Endothelial cell of umbilical vein (primary cell): ENCODE measurements at regions not wholly inside any gene's neighbourhood (a gene's known extent, or its start where the extent isn't known, plus 50 kb on each side); places are given as distances from the start of the nearest gene placed in this dataset.

Experiments used
- BruUV-seq: library from RNA; stranded (reverse); fragments of 400-500 nt; replicated peaks from 2 replicates; lab custom pipeline; 2021; lab: Mats Ljungman, UMichigan
- CTCF ChIA-PET: fragments of 300-600, 350-600 bp; sonication (Branson Sonifier 250); formaldehyde crosslinking; loops from one replicate; lab custom pipeline; 2021; ENCODE audit warnings: antibody characterized with exemption, inconsistent platforms; lab: Charles Lee
- POLR2A ChIA-PET: fragments of 300-600, 350-600 bp; sonication (Branson Sonifier 250); formaldehyde crosslinking; loops from one replicate; lab custom pipeline; 2021; ENCODE audit warnings: antibody characterized with exemption, inconsistent platforms; lab: Charles Lee
- DNase-seq: peaks from one replicate; pipeline ENCODE4 v3.0.0-alpha.2; 2011; ENCODE audit warnings: low read depth, low spot score
- FAIRE-seq: peaks from 2 replicates; lab custom pipeline; 2011; peaks lifted over from hg19 to GRCh38; lab: Jason Lieb, UNC
- H2AFZ ChIP-seq: 2 replicates; pipeline ENCODE4 v1.6.0; 2012; ENCODE audit warnings: low read depth, low read length, control low read depth, inconsistent platforms
- H3K27ac ChIP-seq: 2 replicates; pipeline ENCODE4 v1.5.1; 2011; ENCODE audit warnings: low read depth, mild to moderate bottlenecking, control low read depth, low read length, moderate library complexity; ENCODE audit not compliant: insufficient read depth
- H3K27me3 ChIP-seq, 2 experiments: 2 replicates each; pipeline versions ENCODE4 v1.6.0 to v1.6.1; 2011; ENCODE audit warnings: low read length in 2 of 2, mixed read lengths in 1 of 2; ENCODE audit not compliant: control insufficient read depth in 2 of 2, insufficient read depth in 2 of 2
- H3K36me3 ChIP-seq, 2 experiments: 2 replicates in 1 of 2; 3 replicates in 1 of 2; pipeline ENCODE4 v1.5.1; 2011; ENCODE audit warnings: low read length in 2 of 2, mild to moderate bottlenecking in 1 of 2, moderate library complexity in 1 of 2; ENCODE audit not compliant: control insufficient read depth in 2 of 2, insufficient read depth in 2 of 2; ENCODE audit errors: extremely low read depth in 1 of 2
- H3K4me1 ChIP-seq: 3 replicates; pipeline ENCODE4 v1.5.1; 2011; ENCODE audit warnings: mild to moderate bottlenecking, low read length; ENCODE audit not compliant: control insufficient read depth, insufficient read depth; ENCODE audit errors: extremely low read depth
- H3K4me2 ChIP-seq: 2 replicates; pipeline ENCODE4 v1.6.1; 2011; ENCODE audit warnings: low read length, control low read depth, mixed read lengths; ENCODE audit not compliant: insufficient read depth
- H3K4me3 ChIP-seq, 3 experiments: fragments of 200-600 bp in 1 of 3; sonication (generic), shearing (Covaris generic) in 1 of 3; replicated peaks in 1 of 3; 2 replicates each; pipeline ENCODE4 v1.5.1; 2011 to 2016; ENCODE audit warnings: control low read depth in 3 of 3, low read length in 3 of 3, mild to moderate bottlenecking in 2 of 3, inconsistent platforms in 1 of 3, low read depth in 1 of 3, moderate library complexity in 1 of 3; ENCODE audit not compliant: insufficient read depth in 1 of 3
- H3K79me2 ChIP-seq: 2 replicates; pipeline ENCODE4 v1.6.0; 2012; ENCODE audit warnings: low read length, inconsistent platforms; ENCODE audit not compliant: control insufficient read depth, insufficient read depth
- H3K9ac ChIP-seq: replicated peaks from 2 replicates; pipeline ENCODE3; 2011; ENCODE audit warnings: low read length, control low read depth; ENCODE audit not compliant: insufficient read depth; ENCODE audit errors: extremely low read depth
- H3K9me1 ChIP-seq: replicated peaks from 3 replicates; pipeline ENCODE4 v1.6.0; 2011; ENCODE audit warnings: mild to moderate bottlenecking, low read length; ENCODE audit not compliant: control insufficient read depth, insufficient read depth; ENCODE audit errors: extremely low read depth
- H3K9me3 ChIP-seq: replicated peaks from 2 replicates; pipeline ENCODE4 v1.5.1; 2012; ENCODE audit warnings: low read length, inconsistent platforms; ENCODE audit not compliant: control insufficient read depth, insufficient read depth
- H4K20me1 ChIP-seq: replicated peaks from 2 replicates; pipeline ENCODE3; 2011; ENCODE audit warnings: mild to moderate bottlenecking, low read length; ENCODE audit not compliant: control insufficient read depth, insufficient read depth; ENCODE audit errors: extremely low read depth
- EZH2 ChIP-seq: IDR thresholded peaks from 2 replicates; pipeline ENCODE4 v1.6.1; 2012; ENCODE audit warnings: borderline replicate concordance, low read depth, mild to moderate bottlenecking, moderate library complexity, low read length, inconsistent platforms; ENCODE audit not compliant: severe bottlenecking
- POLR2A ChIP-seq: IDR thresholded peaks from 2 replicates; pipeline ENCODE4 v1.6.1; 2012; ENCODE audit warnings: low read depth, mild to moderate bottlenecking, control low read depth, low read length
- POLR2AphosphoS5 ChIP-seq: IDR thresholded peaks from 2 replicates; pipeline ENCODE4 v1.6.1; 2012; ENCODE audit warnings: low read depth, mild to moderate bottlenecking, control low read depth, low read length, moderate library complexity; ENCODE audit not compliant: insufficient read depth
- dilution Hi-C: fragments of 300-500 bp; cut with MboI; formaldehyde crosslinking; loops from one replicate; pipeline ENCODE4 v1.15.0; 2019; ENCODE audit warnings: low sequenced_read_pairs; ENCODE audit not compliant: extremely low pct_ligation_motif_present
- intact Hi-C: fragments of 100-400 bp; cut with micrococcal nuclease; formaldehyde crosslinking; loops from one replicate; pipeline ENCODE4 v1.10.0; 2022
- TF ChIP-seq, protein P1 (sequence below), 2 donors: IDR thresholded peaks; 1 replicate in 1 of 2; 2 replicates in 1 of 2; pipeline ENCODE4 v1.5.1; 2011; ENCODE audit warnings: low read length in 2 of 2, mild to moderate bottlenecking in 2 of 2, moderate library complexity in 2 of 2, control low read depth in 1 of 2, inconsistent platforms in 1 of 2, low read depth in 1 of 2; ENCODE audit not compliant: insufficient read depth in 1 of 2; ENCODE audit errors: extremely low read depth in 1 of 2

DNA sequence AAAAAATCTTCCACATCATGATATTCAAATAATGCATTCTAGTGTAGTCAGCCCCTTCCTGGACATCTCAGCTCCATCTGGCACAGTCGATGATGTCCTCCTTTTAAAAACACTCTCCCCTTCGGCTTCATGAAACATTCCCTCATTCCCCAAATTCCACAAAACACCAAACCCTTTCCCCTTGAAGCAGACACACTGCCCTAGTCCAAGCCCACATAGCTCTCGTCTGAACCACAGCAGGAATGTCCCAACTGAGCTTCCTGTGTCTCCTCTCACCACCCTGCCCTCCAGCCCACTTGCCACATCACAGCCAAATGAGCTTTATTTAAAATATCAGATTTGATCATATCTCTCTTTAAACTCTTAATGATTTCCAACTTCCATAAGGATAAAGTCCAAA, 106.4 kb upstream of the CARMIL1 start:
- Histone ChIP-seq H2AFZ (no peak overlapping the region), H3K9me1 (no peaks in the 10 kb centered on the region), H3K79me2 (no peaks in the 10 kb centered on the region), H3K4me3 (no peak overlapping the region), H3K4me2 (no peak overlapping the region), H3K9ac (no peak overlapping the region), H3K27ac (no peak overlapping the region), H3K36me3 (no peaks in the 10 kb centered on the region), H3K4me1 (peaks cover 35% of the 10 kb centered on the region), H4K20me1 (no peaks in the 10 kb centered on the region), H3K27me3 (no peaks in the 10 kb centered on the region), H3K9me3 (no peaks in the 10 kb centered on the region)
- CTCF ChIA-PET = interaction anchor here (0.6 to 1.9 kb wide), 4 partner anchors 80 to 429 kb away, joined by 3 to 6 read pairs (median 3); no protein-coding TSS in a partner anchor
- no peak for TF ChIP-seq POLR2AphosphoS5
- dilution Hi-C loops = no loop called here
- FAIRE-seq = no peak
- POLR2A ChIA-PET = no interaction called here
- BruUV-seq = no TSS peak
- no peak for DNase-seq
- intact Hi-C loops = loop anchor here (10.0 kb wide), 1 partner anchor 398 kb away; the partner anchor contains the start of gene GMNN

DNA sequence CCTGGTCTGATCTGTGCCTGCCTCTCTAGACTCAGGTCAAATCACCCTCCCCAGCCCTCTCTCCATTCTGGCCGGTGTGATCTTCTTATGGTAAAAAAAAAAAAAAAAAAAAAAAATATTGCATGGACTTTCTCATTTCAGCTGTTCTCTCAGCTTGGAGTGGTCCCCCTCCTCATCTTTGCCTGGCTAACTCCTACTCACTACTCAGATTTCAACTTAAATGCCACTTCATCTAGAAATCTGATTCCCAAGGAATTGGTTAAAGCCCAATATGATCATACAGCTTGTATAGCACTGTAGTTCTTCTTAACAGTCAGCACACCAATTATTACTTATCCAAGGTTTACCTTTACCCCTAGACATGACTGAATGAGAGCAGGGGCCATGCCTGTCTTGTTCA, 105.9 kb upstream of the CARMIL1 start:
- intact Hi-C loops = loop anchor here (10.0 kb wide), 1 partner anchor 398 kb away; the partner anchor contains the start of gene GMNN
- no peaks in the 10 kb centered on the region for H3K36me3 ChIP-seq
- H3K9ac ChIP-seq = no peak overlapping the region
- POLR2A ChIA-PET = interaction anchor here (0.8 kb wide), 1 partner anchor 847 kb away, joined by 4 read pairs; a partner anchor contains a TSS
- DNase-seq = no peak
- H3K9me3 ChIP-seq = no peaks in the 10 kb centered on the region
- peaks cover 35% of the 10 kb centered on the region for H3K4me1 ChIP-seq
- no peak for FAIRE-seq
- H3K4me2 ChIP-seq = peak overlapping the region; percentile 11
- H3K4me3 ChIP-seq = no peak overlapping the region
- no peaks in the 10 kb centered on the region for H3K27me3 ChIP-seq
- H3K79me2 ChIP-seq = no peaks in the 10 kb centered on the region
- TF ChIP-seq, protein P1, sequence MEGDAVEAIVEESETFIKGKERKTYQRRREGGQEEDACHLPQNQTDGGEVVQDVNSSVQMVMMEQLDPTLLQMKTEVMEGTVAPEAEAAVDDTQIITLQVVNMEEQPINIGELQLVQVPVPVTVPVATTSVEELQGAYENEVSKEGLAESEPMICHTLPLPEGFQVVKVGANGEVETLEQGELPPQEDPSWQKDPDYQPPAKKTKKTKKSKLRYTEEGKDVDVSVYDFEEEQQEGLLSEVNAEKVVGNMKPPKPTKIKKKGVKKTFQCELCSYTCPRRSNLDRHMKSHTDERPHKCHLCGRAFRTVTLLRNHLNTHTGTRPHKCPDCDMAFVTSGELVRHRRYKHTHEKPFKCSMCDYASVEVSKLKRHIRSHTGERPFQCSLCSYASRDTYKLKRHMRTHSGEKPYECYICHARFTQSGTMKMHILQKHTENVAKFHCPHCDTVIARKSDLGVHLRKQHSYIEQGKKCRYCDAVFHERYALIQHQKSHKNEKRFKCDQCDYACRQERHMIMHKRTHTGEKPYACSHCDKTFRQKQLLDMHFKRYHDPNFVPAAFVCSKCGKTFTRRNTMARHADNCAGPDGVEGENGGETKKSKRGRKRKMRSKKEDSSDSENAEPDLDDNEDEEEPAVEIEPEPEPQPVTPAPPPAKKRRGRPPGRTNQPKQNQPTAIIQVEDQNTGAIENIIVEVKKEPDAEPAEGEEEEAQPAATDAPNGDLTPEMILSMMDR (IDR thresholded peaks at IDR 0.05; ENCODE audit: extremely low read depth in 1 of 2, insufficient read depth in 1 of 2, low read depth in 1 of 2, low read length in 2 of 2) = no peak
- TF ChIP-seq POLR2A (no peak), EZH2 (no peak)
- no peaks in the 10 kb centered on the region for H4K20me1 ChIP-seq
- H3K27ac ChIP-seq = peak overlapping the region; percentile 38
- no TSS peak for BruUV-seq
- CTCF ChIA-PET = interaction anchor here (0.6 to 1.9 kb wide), 7 partner anchors 13 to 430 kb away, joined by 3 to 9 read pairs (median 3); no protein-coding TSS in a partner anchor
- no peak overlapping the region for H2AFZ ChIP-seq
- dilution Hi-C loops = no loop called here
- no peaks in the 10 kb centered on the region for H3K9me1 ChIP-seq
